ENCODE measurements at regions not wholly inside any gene's neighbourhood (a gene's known extent, or its start where the extent isn't known, plus 50 kb on each side); places are given as distances from the start of the nearest gene placed in this dataset.
A peak's percentile ranks its signal among the peaks of the same experiment; 100 is the strongest.

- no peaks in the 10 kb centered on the region for H3K36me3 ChIP-seq
- no peaks in the 10 kb centered on the region for H3K4me1 ChIP-seq
- no peak overlapping the region for H3K9ac ChIP-seq
- no peaks in the 10 kb centered on the region for H3K9me3 ChIP-seq
- H3K4me3 ChIP-seq, result no peak overlapping the region
- no peaks in the 10 kb centered on the region for H4K20me1 ChIP-seq
- no peak overlapping the region for H3K27ac ChIP-seq
- TF ChIP-seq Cebpa-rat (IDR thresholded peaks at IDR 0.05), result no peak
- no peaks in the 10 kb centered on the region for H3K27me3 ChIP-seq
- H3K4me2 ChIP-seq, result no peak overlapping the region
Measured at GRCh38 chr6:62614442-62614841, 328.4 kb upstream of the KHDRBS2 start.

- TF ChIP-seq Cebpa-rat (IDR thresholded peaks at IDR 0.05), result no peak
- Histone ChIP-seq H3K27ac (no peak overlapping the region), H3K4me1 (no peaks in the 10 kb centered on the region), H3K27me3 (no peaks in the 10 kb centered on the region), H3K9ac (no peak overlapping the region), H3K4me3 (no peak overlapping the region), H3K4me2 (no peak overlapping the region), H4K20me1 (no peaks in the 10 kb centered on the region), H3K36me3 (no peaks in the 10 kb centered on the region), H3K9me3 (no peaks in the 10 kb centered on the region)
Measured at GRCh38 chr6:62613928-62614327, 327.9 kb upstream of the KHDRBS2 start.

- TF ChIP-seq Cebpa-rat (IDR thresholded peaks at IDR 0.05), result no peak
- H3K36me3 ChIP-seq, result no peaks in the 10 kb centered on the region
- H3K4me3 ChIP-seq, result no peak overlapping the region
- no peaks in the 10 kb centered on the region for H4K20me1 ChIP-seq
- H3K9ac ChIP-seq, result no peak overlapping the region
- H3K4me1 ChIP-seq, result no peaks in the 10 kb centered on the region
- no peaks in the 10 kb centered on the region for H3K27me3 ChIP-seq
- no peaks in the 10 kb centered on the region for H3K9me3 ChIP-seq
- H3K4me2 ChIP-seq, result no peak overlapping the region
- no peak overlapping the region for H3K27ac ChIP-seq
Measured at GRCh38 chr6:62612471-62612870, 326.4 kb upstream of the KHDRBS2 start.

GRCh38 chr6:62570372-62570771 lies 284.3 kb upstream of the KHDRBS2 start:
- no peak for TF ChIP-seq Cebpa-rat (IDR thresholded peaks at IDR 0.05)
- H3K4me3 ChIP-seq, result no peak overlapping the region
- no peaks in the 10 kb centered on the region for H3K4me1 ChIP-seq
- H3K9me3 ChIP-seq, result no peaks in the 10 kb centered on the region
- no peak overlapping the region for H3K4me2 ChIP-seq
- H4K20me1 ChIP-seq, result no peaks in the 10 kb centered on the region
- no peaks in the 10 kb centered on the region for H3K27me3 ChIP-seq
- H3K9ac ChIP-seq, result no peak overlapping the region
- H3K27ac ChIP-seq, result no peak overlapping the region
- no peaks in the 10 kb centered on the region for H3K36me3 ChIP-seq

GRCh38 chr6:62541502-62541901 lies 255.5 kb upstream of the KHDRBS2 start:
- Histone ChIP-seq H3K9me3 (no peaks in the 10 kb centered on the region), H3K4me1 (no peaks in the 10 kb centered on the region), H3K4me2 (no peak overlapping the region), H3K36me3 (no peaks in the 10 kb centered on the region), H3K9ac (no peak overlapping the region), H3K27ac (no peak overlapping the region), H3K27me3 (no peaks in the 10 kb centered on the region), H3K4me3 (no peak overlapping the region), H4K20me1 (no peaks in the 10 kb centered on the region)
- no peak for TF ChIP-seq Cebpa-rat (IDR thresholded peaks at IDR 0.05)

- Histone ChIP-seq H4K20me1 (no peaks in the 10 kb centered on the region), H3K27me3 (no peaks in the 10 kb centered on the region), H3K27ac (no peak overlapping the region), H3K9ac (no peak overlapping the region), H3K4me2 (no peak overlapping the region), H3K36me3 (no peaks in the 10 kb centered on the region), H3K4me3 (no peak overlapping the region), H3K9me3 (0 out of 2 replicates have a peak, but pooled peaks cover 5% of the 10 kb centered on the region), H3K4me1 (peaks cover 13% of the 10 kb centered on the region)
- TF ChIP-seq Cebpa-rat (IDR thresholded peaks at IDR 0.05), result no peak
Measured at GRCh38 chr6:62530985-62531384, 245.0 kb upstream of the KHDRBS2 start.

GRCh38 chr6:62528894-62529526 lies 243.0 kb upstream of the KHDRBS2 start:
- peaks cover 13% of the 10 kb centered on the region for H3K4me1 ChIP-seq
- no peaks in the 10 kb centered on the region for H3K27me3 ChIP-seq
- H3K36me3 ChIP-seq, result no peaks in the 10 kb centered on the region
- no peak overlapping the region for H3K9ac ChIP-seq
- no peak for TF ChIP-seq Cebpa-rat (IDR thresholded peaks at IDR 0.05)
- H4K20me1 ChIP-seq, result no peaks in the 10 kb centered on the region
- no peak overlapping the region for H3K4me3 ChIP-seq
- peak overlapping the region; percentile 71 for H3K4me2 ChIP-seq
- H3K9me3 ChIP-seq, result 0 out of 2 replicates have a peak, but pooled peaks cover 5% of the 10 kb centered on the region
- H3K27ac ChIP-seq, result peak overlapping the region; percentile 57

- Histone ChIP-seq H3K27me3 (no peaks in the 10 kb centered on the region), H3K9ac (no peak overlapping the region), H3K27ac (no peak overlapping the region), H4K20me1 (no peaks in the 10 kb centered on the region), H3K4me1 (peaks cover 3% of the 10 kb centered on the region), H3K4me3 (no peak overlapping the region), H3K9me3 (no peaks in the 10 kb centered on the region), H3K4me2 (no peak overlapping the region), H3K36me3 (no peaks in the 10 kb centered on the region)
- no peak for TF ChIP-seq Cebpa-rat (IDR thresholded peaks at IDR 0.05)
Measured at GRCh38 chr6:62523630-62524029, 237.6 kb upstream of the KHDRBS2 start.

GRCh38 chr6:62519574-62519973 lies 233.5 kb upstream of the KHDRBS2 start:
- H4K20me1 ChIP-seq, result no peaks in the 10 kb centered on the region
- no peak overlapping the region for H3K9ac ChIP-seq
- no peak for TF ChIP-seq Cebpa-rat (IDR thresholded peaks at IDR 0.05)
- no peak overlapping the region for H3K27ac ChIP-seq
- H3K9me3 ChIP-seq, result no peaks in the 10 kb centered on the region
- no peak overlapping the region for H3K4me3 ChIP-seq
- no peaks in the 10 kb centered on the region for H3K36me3 ChIP-seq
- H3K4me2 ChIP-seq, result no peak overlapping the region
- H3K4me1 ChIP-seq, result peaks cover 26% of the 10 kb centered on the region
- no peaks in the 10 kb centered on the region for H3K27me3 ChIP-seq

- Histone ChIP-seq H3K4me1 (peaks cover 36% of the 10 kb centered on the region), H3K4me3 (peak overlapping the region; percentile 51), H3K36me3 (no peaks in the 10 kb centered on the region), H3K9me3 (no peaks in the 10 kb centered on the region), H3K27me3 (no peaks in the 10 kb centered on the region), H3K9ac (peak overlapping the region; percentile 70; the same call in 1 of the 2 replicates), H4K20me1 (no peaks in the 10 kb centered on the region), H3K27ac (peak overlapping the region; percentile 63), H3K4me2 (peak overlapping the region; percentile 80)
- TF ChIP-seq Cebpa-rat (IDR thresholded peaks at IDR 0.05), result no peak
Measured at GRCh38 chr6:62516291-62517141, 230.5 kb upstream of the KHDRBS2 start.
